ENCODE measurements at regions not wholly inside any gene's neighbourhood (a gene's known extent, or its start where the extent isn't known, plus 50 kb on each side); places are given as distances from the start of the nearest gene placed in this dataset.

DNA sequence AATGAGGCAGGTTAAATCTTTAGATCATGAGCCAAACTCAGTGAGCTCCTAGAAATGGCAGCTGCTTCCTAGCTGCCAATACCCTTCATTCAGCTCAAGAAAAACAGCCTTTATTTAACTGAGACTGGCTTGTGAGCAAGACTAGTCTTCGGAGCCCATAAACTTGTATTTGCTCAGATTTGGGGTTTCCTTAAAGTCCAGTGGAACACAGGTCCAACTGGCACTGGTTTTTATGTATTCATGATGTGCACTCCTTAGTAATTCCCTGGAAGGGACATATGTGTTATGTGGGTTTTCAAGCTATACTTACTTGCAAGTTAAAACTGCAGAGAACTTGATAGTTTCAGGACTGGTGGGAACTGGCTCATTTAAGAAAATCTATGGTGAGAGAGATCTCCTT lies 380.1 kb upstream of the TMEM132C start:
- no peak for TF ChIP-seq POLR2A (IDR thresholded peaks at IDR 0.05; ENCODE audit: low read depth)
- TF ChIP-seq, protein P1, sequence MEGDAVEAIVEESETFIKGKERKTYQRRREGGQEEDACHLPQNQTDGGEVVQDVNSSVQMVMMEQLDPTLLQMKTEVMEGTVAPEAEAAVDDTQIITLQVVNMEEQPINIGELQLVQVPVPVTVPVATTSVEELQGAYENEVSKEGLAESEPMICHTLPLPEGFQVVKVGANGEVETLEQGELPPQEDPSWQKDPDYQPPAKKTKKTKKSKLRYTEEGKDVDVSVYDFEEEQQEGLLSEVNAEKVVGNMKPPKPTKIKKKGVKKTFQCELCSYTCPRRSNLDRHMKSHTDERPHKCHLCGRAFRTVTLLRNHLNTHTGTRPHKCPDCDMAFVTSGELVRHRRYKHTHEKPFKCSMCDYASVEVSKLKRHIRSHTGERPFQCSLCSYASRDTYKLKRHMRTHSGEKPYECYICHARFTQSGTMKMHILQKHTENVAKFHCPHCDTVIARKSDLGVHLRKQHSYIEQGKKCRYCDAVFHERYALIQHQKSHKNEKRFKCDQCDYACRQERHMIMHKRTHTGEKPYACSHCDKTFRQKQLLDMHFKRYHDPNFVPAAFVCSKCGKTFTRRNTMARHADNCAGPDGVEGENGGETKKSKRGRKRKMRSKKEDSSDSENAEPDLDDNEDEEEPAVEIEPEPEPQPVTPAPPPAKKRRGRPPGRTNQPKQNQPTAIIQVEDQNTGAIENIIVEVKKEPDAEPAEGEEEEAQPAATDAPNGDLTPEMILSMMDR (IDR thresholded peaks at IDR 0.05), result no peak
